GM20431 (cell line): ENCODE measurements at regions not wholly inside any gene's neighbourhood (a gene's known extent, or its start where the extent isn't known, plus 50 kb on each side); places are given as distances from the start of the nearest gene placed in this dataset.

Source experiments
- in situ Hi-C: fragments of 300-500 bp; cut with MseI, MboI; formaldehyde crosslinking; loops from one replicate; pipeline ENCODE4 v1.15.0; 2020; ENCODE audit warnings: low sequenced_read_pairs; ENCODE audit not compliant: unreplicated experiment

DNA sequence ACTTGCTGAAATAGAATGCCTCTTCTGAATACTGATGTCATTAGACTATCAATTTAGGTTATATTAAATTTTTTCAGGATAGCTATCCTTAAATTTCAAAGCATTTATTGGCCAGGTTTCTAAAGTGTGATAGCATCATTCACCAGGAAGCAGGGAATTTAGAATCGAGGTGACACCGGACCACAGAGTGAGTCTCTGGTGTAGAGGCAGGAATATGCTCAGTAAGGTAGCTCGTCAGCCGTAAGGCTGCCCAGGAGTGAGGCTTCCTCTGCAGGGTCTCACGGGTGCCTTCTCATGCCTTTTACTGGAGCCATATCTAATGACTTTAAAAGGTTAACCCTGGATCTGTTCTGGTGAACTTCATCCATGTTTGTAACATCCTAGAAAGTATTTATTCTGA is 170.8 kb upstream of the KLF14 start:
- in situ Hi-C loops: no loop called here

DNA sequence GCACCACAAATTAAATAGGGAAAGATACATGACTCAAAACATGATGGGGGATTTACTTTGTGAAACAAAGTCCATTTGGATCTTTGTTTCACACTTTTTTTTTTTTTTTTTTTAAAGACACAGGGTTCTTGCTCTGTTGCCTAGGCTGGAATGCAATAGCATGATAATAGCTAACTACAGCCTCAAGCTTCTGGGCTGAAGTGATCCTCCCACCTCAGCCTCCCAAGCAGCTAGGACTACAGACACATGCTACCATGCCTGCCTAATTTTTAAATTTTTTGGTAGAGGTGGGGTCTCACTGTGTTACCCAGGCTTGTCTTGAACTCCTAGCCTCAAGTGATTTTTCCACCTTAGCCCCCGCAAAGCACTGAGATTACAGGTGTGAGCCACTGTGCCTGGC is 172.6 kb upstream of the KLF14 start:
- in situ Hi-C loops: no loop called here

DNA sequence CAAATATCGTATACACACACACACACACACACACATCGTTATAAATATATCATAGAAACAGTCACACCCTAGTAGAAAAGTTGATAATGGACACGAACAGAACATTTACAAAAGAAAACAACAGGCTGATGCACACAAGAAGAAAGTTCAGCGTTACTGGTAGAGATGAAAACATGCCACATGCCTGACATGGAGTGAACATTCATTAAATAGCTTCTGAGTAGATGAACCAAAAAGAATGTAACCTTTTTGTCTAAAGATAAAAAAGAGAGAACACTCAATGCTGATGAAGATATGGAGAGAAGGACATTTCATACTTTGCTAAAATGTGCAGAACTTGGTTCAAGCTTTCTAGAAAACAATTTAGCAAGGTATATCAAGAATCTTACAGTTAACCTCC is 173.4 kb upstream of the KLF14 start:
- in situ Hi-C loops: no loop called here

DNA sequence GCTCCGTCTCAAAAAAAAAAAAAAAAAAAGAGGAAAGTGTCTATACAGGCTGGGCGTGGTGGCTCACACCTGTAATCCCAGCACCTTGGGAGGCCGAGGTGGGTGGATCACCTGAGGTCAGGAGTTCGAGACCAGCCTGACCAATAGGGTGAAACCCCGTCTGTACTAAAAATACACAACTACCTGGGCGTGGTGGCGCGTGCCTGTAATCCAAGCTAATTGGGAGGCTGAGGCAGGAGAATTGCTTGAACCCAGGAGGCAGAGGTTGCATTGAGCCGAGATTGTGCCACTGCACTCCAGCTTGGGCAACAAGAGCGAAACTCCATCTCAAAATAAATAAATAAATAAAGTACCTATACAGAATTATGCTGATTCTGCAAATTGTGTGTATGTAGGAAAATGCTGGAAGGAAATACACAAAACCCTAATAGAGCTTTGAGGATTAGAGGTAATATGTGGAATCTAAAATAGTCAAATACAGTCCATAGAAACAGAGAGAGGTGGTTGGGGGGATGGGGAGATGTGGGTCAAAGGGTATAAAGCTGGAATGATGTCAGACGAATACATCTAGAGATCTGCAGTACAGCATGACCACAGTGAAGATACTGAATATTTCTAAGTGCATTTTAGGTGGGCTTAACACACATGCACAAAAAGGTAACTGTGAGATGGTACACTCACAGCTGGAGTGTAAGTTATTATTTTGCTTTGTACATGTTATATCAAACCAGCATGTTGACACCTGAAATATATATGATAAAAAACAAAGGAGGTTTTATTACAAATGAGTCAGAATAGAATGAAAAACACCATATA is 174.5 kb upstream of the KLF14 start:
- in situ Hi-C loops: no loop called here

DNA sequence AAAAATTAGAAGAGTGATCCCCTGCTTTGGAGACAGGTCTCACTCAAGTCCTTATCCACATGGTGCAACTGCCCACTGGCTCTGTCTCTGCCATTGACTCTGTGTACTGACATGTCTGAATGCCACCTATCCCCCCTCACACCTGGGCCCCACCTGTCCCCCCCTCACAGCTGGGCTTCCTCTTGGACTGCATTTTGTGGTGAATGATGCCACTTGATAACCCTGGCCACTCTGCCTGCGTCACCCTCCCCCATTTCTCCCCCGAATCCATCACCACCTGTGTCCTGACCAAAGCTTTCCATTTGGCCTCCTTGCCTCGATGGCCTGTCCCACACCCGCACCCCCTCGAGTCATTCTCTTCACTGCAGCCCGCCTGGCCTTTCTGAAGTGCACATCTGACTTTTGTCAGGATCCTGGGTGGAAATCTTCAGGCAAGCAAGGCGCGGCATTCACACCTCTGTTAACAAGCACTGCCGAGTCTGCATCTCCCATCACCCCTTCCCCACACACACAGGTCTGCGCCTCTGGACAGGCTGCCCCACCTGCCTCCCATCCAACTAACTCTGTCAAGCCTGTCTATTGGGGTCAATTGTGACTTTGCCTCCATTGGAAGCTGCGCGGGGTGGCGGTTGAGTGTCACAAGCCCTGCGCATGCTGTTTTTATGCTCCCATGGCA is 175.3 kb upstream of the KLF14 start:
- in situ Hi-C loops: no loop called here

DNA sequence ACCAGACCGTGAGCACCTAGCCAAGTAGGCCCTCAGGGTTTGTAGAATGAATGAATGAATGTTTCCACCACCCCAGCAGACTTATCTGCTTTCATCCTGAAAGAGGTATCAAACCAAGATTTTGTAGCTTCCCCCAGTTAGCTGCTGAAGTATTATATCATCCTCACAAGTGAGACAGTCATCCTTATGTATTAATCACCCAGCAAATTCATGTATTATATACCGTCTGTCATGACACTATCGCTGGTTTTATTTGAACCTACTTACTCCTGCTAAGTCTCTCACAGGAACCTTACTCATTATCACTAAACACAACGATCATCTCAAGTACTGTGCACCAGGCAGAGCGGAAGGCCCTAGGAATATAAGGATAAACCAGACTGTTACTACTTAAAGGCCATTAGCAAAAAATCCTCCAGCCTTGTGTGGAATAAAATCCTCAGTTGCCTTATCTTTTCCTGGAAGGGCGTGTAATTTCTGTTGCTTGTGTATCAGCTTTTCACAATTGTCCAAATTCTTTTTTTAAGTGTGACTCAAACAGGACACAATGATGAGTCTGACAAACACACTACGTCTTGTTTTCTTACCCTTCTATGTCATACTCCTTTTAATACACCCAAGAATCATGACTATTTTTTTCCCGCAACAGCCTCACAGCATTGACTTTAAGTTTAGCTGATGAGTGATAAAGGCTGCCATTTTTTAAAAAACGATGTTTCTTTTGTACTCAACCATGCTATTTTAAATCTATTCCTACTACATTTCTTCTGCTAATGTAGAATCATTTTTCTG is 176.1 kb upstream of the KLF14 start:
- in situ Hi-C loops: no loop called here

DNA sequence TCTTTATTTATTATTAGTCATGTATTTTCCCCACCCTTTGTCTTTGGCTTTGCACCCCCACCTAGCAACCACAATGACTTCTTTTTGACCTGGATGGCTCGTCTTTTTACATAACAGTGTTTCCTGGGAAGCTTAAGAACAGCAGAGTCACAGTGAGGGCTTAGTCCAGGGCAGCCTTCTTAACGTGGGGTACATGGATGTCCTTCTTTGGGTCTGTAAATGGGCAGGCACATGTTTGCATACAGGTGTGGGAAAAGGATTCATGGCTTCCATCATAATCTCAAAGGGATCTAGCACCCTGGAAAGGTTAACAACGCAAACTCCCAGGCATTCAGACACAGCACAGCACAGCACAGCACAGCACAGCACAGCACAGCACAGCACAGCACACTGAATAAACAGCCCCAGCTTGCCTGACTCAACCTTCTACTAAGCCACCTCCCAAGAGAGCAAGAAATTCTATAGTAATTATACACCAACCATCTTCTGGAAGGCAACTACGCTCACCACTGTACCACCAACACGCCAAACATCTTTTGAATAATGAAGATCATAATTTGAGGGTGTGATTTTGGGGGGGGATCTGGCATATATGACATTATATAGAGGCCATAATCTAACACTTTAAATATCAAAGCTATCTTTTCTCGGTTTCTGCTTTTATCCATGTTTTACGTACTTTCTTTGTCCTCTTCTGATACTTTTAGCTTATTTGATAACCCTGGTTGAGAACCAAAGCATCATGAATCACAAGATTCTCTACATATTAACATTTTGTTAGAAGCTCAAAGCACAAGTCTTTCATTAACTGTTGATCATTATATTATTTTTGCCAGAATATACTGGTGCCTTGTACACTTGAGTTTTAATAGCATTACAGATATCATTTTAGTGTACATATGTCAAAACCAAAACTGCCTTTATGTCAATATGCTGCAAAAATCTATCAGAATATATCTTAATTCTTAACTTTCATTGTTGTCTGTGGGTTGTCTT is 177.2 kb upstream of the KLF14 start:
- in situ Hi-C loops: no loop called here

DNA sequence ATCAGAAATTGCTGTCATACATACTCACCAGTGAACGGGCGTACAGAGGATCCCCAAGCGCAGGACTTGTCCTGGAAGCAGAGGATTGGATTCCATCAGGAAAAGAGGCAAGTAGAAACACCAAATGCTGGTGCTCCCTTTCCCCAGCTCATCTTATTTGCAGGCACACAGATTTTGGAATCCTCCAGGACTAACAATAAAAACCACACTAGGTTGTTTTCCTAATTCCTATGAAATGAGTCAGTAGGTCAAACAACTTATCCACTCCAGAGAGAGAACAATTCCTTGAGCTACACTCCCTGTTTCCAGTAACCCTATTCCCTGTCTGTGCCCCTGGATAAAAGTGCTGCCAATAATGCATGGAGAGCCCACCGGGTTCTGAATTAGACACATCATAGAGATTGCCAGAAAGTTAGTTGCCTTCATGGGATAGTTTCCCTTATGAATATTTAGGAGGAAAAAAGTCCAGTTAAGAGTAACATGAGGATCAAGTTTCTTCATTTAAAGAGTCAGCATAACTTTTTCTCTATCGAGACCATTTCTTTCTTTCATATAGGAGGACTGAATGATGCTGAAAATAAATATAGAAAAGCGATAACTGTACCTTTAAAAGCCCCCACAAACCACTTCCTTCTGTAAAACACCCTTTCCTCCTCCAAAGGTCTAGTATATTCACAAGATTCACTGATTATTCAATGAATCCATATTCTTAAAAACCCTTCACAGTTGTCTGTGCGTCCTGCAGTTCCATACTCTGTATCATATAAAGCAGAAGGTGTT is 178.3 kb upstream of the KLF14 start:
- in situ Hi-C loops: no loop called here

DNA sequence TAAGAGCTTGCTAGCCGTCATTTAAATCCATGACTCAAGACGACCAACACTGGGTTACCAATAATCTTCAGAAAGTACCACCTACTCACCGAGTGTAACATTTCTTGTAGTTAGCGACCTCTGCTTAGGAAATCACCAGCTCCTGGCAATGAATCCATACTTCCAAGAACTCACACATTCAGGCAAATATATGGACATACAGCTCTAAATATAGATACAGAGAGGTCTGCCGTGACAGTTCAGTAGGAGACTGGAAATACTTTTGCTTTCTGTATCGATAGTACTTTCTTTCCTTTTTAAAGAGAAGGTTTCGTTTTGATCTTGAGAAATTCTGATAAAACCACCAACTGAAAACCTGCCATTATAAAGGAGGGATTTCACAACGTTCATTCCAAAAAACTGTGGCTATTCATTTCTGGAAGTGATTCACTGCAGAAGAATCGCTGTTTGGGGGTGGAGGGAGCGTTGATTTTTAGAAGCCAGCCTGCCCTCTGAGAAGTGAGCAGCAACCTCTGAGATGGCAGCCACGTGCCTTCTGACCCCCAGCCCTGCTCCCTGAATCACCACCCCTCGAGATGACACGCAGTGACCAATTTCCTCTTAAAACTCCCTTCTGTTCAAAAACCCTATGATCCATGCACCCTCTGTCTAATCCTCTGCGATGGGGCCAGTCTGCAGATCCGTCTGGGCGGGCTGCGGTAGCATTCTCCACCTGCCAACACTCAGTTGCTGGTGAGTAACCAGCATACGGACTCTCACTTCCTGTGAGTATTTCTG is 179.0 kb upstream of the KLF14 start:
- in situ Hi-C loops: no loop called here

DNA sequence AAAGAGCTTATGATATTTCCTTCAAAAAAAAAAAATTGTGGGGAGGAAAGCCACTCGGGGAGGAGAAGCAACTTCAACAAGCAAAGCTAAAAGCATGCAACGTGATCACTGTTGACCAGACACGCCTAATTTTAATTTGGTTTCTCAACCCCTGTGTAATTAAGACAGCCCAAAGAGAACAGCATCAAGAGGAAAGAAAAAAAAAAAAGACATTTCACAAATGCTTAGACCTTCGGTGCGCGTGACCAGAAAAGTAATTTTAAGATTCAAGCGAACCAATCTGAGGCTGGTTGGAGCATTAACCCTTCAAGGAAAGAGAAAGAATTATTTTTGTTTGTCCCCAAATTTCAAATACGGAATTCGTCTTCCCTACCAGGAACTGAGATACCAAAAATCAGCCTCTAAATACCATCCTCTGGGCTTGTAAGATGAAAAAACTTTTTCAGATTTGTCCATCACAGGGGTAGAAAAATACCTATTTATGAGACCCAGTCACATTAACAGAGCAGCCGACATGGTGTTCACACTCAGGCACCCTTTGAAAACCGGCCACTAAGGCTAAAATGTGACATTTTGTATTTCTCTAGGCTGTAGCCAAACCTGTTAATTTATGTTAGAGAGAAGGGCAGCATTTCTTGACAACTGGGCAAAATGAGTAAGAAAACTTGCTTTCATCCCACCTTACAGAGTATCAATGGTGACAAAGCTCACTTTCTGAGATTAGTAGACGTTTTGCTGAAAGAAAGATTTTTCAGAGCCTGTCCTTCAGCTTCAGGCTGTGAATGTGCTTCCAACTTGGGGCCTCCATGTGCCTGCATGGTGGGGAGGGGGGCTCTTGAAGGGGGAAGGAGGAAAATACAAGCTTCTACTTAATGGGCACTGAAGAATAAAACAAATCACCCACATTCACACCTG is 179.9 kb upstream of the KLF14 start:
- in situ Hi-C loops: no loop called here

DNA sequence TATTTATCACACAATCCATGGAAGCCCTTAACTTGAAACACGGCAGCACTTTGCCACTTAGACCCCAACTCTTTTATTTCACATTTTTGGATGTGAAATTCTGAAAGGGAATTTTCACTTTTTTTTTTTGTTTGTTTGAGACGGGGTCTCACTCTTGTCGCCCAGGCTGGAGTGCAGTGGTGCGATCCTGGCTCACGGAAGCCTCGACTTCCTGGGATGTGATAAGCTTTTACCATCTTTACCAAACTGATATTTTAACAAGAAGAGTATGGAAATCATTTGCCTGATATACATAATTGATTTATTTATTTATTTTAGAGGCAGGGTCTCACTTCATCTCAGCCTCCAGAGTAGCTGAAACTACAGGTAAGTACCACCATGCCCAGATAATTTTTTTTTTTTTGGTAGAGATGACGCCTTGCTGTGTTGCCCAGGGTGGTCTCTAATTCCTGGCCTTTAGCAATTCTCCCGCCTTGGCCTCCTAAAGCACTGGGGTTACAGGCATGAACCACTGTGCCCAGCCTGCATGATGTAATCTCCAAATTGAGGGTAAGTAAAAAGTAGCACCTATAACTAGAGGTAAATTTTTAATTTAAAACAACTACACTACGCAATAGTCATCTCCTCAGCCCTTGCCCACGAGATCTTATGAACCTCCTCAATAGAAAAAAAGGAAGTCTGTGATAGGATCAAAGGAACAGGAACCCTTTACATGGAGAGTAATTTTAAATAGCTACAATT is 180.7 kb upstream of the KLF14 start:
- in situ Hi-C loops: no loop called here

DNA sequence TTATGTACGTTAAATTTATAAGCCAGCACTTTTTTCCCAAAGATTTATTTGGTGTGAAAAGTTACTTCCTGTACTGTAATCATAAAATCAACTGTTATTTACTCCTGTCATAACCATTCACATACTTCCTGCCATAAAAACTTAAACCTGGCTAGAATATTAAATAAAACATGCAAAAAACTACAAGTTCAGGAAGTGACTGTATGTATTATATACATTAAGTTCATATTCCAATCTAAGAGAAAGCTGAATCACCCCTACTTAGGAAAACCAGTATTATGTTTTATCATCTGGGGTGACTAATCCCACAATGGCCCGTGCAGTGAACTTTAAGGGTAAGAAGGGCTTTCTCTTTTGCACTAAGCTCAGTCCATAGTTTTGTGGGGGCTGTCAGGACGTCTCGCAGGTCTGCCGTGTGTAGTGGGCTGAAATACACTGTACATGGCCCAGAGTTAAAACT is 183.7 kb upstream of the KLF14 start:
- in situ Hi-C loops: no loop called here

DNA sequence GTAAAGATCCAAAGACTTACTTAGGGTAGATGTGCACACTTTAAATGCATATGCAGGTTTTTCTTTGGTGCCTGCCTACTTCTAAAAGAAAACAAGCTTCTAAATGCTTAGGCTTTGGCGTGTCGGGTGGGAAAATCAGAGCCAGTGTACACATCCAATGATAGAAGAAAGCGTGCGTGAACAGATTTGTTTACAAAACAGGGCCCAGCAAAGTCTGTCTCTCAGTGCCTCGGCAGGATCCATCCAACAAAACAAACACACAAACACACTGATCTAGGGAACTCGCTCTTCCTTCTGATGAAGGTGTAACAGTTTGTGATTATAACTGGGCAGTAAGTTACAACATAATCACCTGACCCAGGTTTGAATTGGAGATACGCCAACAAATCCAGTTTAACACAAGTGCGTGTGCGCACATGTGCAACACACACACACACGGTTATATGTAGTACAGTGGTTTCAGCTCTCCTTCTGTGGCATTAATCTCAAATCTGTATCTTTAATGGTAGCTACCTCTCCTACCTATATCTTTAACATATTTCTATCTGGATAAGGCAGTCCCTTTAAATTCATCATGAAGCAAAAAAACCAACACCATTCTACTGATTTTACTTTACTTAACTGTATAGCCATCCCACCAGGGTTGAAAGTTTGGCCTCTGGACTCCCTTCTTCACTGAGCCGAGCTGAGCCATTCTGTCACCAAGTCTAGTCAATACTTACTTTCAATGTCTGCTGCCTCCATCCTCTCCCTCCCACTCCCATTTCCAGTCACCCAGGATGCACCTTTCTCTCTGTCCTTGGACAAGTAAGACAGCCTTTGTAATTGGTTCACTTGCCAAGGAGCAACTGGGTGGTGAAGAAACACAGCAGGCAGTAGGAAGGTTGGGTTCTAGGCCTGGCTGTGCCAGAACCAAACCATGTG is 184.4 kb upstream of the KLF14 start:
- in situ Hi-C loops: no loop called here

DNA sequence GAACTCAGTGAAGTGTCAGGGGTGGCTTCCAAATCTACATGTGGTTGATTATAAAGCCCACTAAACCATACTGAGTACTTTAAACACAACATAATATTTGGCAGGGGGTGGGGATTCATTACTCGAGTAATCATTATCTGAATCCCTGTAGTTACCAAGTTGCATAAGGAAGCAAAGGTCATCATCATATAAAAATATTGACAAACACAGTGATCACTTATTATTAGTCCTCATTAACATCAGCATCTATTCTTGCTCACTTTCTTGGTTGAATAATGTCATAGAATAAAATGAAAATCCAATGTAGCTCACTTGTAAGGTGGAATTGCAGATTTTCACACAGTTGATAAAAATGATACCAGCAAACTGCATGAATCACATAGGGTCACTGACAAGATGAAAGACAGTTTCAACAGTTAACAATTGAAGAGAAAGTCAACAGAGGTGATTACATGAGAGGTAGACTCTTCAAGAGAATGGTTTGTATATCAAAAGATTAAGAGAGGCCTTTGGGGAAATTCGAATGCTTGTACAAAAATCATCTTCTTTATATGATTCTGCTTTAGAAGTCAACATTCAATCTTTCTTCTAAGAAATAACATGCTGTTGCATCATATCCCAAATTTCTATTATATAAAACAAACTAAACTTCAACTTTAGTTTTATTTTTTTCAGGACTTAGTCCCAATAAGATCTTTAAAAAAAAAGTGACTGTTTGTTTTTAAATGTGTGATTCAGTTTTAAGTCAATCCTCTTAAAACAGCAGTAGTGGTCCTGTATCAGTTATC is 185.5 kb upstream of the KLF14 start:
- in situ Hi-C loops: no loop called here

DNA sequence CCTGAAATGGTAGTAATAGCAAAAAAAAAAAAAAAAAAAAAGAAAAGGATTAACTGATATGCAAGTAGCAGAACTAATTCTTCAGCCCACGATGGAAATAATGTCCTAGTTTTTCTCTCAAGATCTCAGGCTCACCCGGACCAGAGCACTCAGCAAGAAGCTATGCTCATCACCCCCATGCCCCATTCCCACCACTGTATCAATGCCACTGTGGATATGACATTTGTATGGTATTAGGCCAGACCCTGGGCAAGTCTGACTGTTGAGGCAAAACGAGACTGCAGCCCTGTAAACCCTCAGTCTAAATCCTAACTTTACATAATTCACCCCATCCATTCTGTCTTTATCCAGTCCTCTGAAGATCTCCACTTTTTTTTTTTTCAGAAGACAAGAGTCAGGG is 186.1 kb upstream of the KLF14 start:
- in situ Hi-C loops: no loop called here
